SK-N-MC (cell line): ENCODE measurements at regions not wholly inside any gene's neighbourhood (a gene's known extent, or its start where the extent isn't known, plus 50 kb on each side); places are given as distances from the start of the nearest gene placed in this dataset.

ENCODE experiments used
- EZH2 ChIP-seq: fragments of 200-600 bp; sonication (generic); IDR thresholded peaks from one replicate; pipeline ENCODE4 v1.6.1; 2017; ENCODE audit warnings: antibody characterized with exemption
- POLR2AphosphoS5 ChIP-seq: IDR thresholded peaks from 2 replicates; pipeline ENCODE4 v1.6.1; 2012; ENCODE audit warnings: mild to moderate bottlenecking, low read depth, low read length, borderline replicate concordance

DNA sequence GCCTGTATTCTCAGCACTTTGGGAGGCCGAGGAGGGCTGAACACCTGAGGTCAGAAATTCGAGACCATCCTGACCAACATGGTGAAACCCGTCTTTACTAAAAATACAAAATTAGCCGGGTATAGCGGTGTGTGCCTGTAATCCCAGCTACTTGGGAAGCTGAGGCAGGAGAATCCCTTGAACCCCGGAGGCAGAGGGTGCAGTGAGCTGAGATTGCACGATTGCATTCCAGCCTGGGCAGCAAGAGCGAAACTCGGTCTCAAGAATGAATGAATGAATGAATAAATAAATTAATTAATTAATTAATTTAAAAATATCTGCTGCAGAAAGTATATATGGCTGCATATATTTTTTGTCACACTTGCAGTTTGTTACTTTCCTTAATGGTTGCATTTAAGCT is 781.8 kb downstream of the DNAJB9 start:
- TF ChIP-seq POLR2AphosphoS5 = no peak
- TF ChIP-seq EZH2 = no peak
